ENCODE measurements at regions not wholly inside any gene's neighbourhood (a gene's known extent, or its start where the extent isn't known, plus 50 kb on each side); places are given as distances from the start of the nearest gene placed in this dataset.

- DNase-seq: no peak
Measured at GRCh38 chr2:226680719-226681118, 118.9 kb downstream of the IRS1 start.

- DNase-seq: no peak
Measured at GRCh38 chr2:226679389-226680065, 120.1 kb downstream of the IRS1 start.

GRCh38 chr2:226678422-226678821 is 121.2 kb downstream of the IRS1 start:
- DNase-seq: no peak

GRCh38 chr2:226677080-226677479 is 122.5 kb downstream of the IRS1 start:
- DNase-seq: no peak

GRCh38 chr2:226676618-226677017 is 123.0 kb downstream of the IRS1 start:
- DNase-seq: no peak

GRCh38 chr2:226674123-226674522 is 125.5 kb downstream of the IRS1 start:
- no peak for DNase-seq

- no peak for DNase-seq
Measured at GRCh38 chr2:226673314-226673723, 126.3 kb downstream of the IRS1 start.

- DNase-seq: no peak
Measured at GRCh38 chr2:226671141-226671676, 128.4 kb downstream of the IRS1 start.

- no peak for DNase-seq
Measured at GRCh38 chr2:226669905-226670304, 129.7 kb downstream of the IRS1 start.

- no peak for DNase-seq
Measured at GRCh38 chr2:226669249-226669648, 130.4 kb downstream of the IRS1 start.

GRCh38 chr2:226667736-226668135 is 131.9 kb downstream of the IRS1 start:
- no peak for DNase-seq

- DNase-seq: no peak
Measured at GRCh38 chr2:226665306-226665831, 134.3 kb downstream of the IRS1 start.

- DNase-seq: no peak
Measured at GRCh38 chr2:226664661-226665060, 135.0 kb downstream of the IRS1 start.

- no peak for DNase-seq
Measured at GRCh38 chr2:226664140-226664539, 135.5 kb downstream of the IRS1 start.

GRCh38 chr2:226661789-226662545 is 137.7 kb downstream of the IRS1 start:
- DNase-seq: no peak

GRCh38 chr2:226660526-226660925 is 139.1 kb downstream of the IRS1 start:
- DNase-seq: no peak

- no peak for DNase-seq
Measured at GRCh38 chr2:226660124-226660523, 139.5 kb downstream of the IRS1 start.

- DNase-seq: no peak
Measured at GRCh38 chr2:226659410-226659809, 140.2 kb downstream of the IRS1 start.

GRCh38 chr2:226658555-226658954 is 141.1 kb downstream of the IRS1 start:
- no peak for DNase-seq

GRCh38 chr2:226657340-226658053 is 142.1 kb downstream of the IRS1 start:
- no peak for DNase-seq

- no peak for DNase-seq
Measured at GRCh38 chr2:226656367-226656766, 143.3 kb downstream of the IRS1 start.

- DNase-seq: no peak
Measured at GRCh38 chr2:226655871-226656270, 143.7 kb downstream of the IRS1 start.
